GM19372 (cell line): ENCODE measurements at regions not wholly inside any gene's neighbourhood (a gene's known extent, or its start where the extent isn't known, plus 50 kb on each side); places are given as distances from the start of the nearest gene placed in this dataset.

Source experiments
- ATAC-seq: cut with Tn5 transposase; IDR thresholded peaks from one replicate; pipeline ENCODE4 v1.9.1; 2021; ENCODE audit warnings: mild to moderate bottlenecking, low read depth, moderate library complexity; ENCODE audit not compliant: unreplicated experiment

DNA sequence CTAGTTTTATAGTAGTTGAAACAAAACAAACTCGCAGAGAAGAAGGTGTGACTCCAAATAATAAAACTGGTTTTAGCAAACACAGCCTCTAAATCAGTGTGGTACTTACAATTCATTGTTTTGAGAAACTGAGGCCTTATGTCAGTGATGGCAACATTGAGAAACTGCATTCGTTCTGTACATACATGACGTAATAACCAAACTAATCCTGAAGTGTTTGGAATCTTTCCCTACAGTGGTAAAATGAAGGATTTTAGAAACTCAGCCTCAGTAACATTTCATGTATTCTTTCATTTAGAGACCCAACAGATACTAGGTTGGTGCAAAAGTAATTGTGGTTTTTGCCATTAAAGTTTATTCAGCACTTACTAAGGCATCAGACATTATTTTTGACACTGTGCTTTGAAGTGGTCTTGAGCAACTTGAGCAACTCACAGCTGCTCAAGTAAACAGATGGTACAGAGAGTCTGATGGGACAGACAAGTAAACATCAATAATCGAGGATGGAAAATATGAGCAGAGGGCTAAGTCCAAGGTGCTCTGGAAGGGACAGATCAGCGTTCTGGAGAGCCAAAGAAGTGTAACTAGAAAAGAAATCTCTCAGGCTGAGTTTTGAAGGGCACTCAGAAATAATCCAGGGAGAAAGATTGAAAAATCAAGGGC is 390.8 kb upstream of the BOD1L1 start:
- no peak for ATAC-seq

DNA sequence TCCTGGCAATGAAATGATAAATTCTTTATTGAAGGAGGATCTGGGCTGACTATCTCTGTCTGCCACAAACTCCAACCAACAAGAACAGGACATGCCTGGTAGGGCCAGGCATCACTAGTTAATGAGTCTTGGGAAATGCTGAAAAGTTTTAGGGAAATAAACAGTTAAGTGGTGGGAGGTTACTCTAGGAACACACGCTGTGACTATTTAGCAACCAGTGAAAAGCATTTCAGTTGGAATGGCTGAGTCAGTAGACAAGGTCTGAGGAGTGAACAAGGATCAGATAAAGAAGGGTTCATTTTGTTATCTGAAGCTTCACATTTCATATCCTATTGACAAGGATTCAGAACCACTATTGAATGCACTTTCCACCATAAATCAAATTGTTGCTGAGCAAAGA is 394.9 kb upstream of the BOD1L1 start:
- ATAC-seq, result no peak

DNA sequence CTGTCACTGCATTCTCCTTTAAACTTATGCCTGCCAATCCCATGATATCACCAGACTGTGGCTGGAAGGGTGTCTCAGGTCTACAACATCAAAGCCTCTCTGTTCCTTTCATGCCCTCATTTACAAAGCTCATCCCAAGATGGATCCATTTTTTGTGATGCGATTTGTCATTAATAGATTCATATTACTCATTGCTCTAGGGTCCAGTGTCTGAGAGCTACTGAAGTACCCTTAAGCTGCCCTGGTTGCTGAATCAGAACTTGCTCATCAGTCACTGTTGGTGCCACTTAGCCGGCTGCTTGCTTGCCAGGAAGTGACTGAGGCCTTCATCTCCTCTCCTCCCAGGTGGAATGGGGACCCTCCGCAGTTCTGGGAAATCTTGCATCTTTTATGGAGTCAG is 395.5 kb upstream of the BOD1L1 start:
- no peak for ATAC-seq

- ATAC-seq, result no peak
Measured at GRCh38 chr4:14023896-14024295, 396.4 kb upstream of the BOD1L1 start.

GRCh38 chr4:14025111-14025510 is 397.6 kb upstream of the BOD1L1 start:
- no peak for ATAC-seq

DNA sequence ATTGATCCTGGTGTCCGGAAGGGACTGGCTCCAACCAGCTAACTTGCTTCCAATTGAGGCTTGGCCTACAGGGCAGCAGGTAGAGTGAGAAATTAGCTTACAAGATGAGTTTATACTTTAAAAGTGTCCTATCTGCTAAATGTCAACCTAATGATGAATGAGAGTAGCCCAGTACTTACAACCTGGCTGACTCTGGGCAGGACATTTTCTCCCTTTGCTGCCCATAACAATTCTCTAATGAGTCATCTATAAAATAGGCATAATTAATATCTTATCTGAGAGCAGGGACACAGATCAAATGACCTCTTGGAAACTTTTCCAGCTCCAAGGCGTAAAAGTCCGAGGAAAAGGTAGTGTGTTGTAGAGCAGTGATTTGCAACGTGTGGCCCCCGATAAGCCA is 398.4 kb upstream of the BOD1L1 start:
- ATAC-seq, result no peak

GRCh38 chr4:14028862-14029261 is 401.3 kb upstream of the BOD1L1 start:
- no peak for ATAC-seq

- ATAC-seq, result no peak
Measured at GRCh38 chr4:14035076-14035475, 407.6 kb upstream of the BOD1L1 start.

DNA sequence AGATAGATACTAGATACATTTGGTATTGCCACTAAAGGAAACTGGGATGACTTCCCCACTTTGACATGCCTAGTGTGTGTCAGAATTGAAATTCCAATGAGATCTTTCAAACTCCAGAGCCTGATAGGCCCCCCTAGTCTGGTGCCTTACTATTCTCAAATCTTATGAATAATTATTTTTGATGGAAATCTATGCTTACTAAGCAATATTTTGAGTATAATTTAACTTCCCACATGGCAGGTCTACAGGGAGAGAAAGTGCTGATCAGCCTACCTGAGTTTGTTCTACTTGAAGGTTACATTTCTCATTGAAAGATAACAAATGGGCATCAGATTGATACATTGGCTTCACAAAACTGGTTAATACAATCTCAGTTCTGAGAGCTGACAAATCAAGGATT is 415.7 kb upstream of the BOD1L1 start:
- ATAC-seq, result no peak

DNA sequence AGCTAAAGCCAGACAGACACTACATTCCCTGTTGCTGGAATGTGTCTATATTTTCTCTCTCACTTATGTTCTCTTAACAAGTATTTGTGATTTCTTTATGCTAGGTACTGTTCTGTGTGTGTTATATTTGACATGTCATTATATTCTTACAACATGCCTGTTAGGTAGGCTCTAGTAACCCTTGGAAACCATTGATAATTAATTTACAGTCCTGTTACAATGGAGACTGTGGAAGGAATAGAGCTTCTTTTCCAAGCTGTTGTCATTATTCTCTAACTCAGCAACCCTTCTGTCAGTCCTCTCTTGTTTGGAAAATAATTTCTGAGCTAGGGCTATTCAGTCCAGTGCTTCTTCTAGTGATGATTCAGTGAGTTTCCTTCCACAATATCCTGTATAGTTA is 419.1 kb upstream of the BOD1L1 start:
- no peak for ATAC-seq

DNA sequence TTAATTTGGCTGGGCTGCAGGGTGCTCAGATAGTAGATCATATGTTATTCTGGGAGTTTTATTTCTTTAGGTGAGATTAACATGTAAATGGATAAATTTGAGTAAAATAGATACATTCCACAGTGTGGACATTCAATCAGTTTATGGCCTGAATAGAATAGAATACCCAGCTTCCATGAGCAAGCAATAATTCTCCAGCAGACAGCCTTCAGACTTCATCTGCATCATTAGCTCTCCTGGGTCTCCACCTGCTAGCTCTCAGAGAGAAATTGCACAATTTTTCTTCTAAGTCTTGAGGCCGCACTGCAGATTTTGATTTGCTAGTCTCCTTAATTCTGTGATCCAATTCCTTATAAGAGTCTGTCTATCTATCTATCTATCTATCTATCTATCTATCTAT is 420.3 kb upstream of the BOD1L1 start:
- no peak for ATAC-seq

- ATAC-seq, result no peak
Measured at GRCh38 chr4:14049946-14050345, 422.4 kb upstream of the BOD1L1 start.

- ATAC-seq, result no peak
Measured at GRCh38 chr4:14053291-14053690, 425.8 kb upstream of the BOD1L1 start.

DNA sequence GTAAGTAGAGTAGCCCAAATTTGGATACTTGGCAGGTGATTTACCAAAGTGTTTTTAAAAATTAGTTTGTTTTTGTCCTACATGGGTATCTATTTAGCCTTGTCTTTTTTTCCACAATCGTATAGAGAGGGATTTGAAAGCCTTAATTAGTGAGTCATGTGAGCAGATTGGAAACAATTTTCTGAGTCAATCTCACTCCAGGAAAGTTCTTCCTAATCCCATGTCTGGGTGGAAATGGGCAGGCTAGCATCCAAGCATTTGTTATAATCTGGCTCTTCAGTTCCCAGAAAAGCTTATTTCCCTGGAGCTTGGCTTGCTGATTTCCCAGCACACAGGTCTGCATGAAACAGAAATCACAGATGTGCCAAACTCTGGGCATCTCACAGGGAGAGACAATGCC is 426.9 kb upstream of the BOD1L1 start:
- ATAC-seq, result no peak

DNA sequence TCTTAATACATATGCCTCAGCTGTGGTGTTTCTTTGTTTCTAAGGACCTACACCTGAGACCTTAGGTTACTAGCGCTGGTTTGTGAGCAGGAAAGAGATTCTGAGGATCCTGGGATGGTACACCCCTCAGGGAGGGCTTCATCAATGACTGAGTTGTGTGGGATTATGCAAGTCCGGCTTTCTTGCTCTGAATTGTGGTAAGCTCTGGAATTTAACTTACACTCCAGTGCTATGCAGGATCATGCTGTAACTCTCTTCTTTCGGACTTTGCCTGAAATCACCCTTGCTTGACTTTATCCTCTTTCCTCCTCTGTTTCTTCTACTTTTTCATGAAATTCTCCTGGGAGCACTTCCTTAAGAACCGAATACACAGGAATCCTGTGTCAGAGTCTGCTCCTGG is 431.5 kb upstream of the BOD1L1 start:
- no peak for ATAC-seq

DNA sequence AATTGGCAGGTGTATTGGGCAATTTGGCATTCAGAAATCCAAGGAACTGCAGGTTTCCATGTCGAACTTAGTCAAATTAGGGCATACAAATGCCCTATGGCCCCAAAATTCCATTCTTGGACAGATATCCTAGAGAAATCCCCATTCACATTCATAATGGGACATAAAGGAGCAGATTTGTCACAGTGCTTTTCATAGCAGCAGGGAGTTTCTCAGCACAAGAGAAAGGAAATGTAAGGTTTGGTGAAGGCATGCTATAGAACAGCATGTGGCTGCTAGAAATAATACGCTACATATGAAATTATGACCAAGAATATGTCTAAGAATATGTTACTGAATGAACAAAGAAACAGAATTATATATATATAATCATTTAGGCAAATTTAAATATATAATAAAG is 437.5 kb upstream of the BOD1L1 start:
- ATAC-seq, result no peak

DNA sequence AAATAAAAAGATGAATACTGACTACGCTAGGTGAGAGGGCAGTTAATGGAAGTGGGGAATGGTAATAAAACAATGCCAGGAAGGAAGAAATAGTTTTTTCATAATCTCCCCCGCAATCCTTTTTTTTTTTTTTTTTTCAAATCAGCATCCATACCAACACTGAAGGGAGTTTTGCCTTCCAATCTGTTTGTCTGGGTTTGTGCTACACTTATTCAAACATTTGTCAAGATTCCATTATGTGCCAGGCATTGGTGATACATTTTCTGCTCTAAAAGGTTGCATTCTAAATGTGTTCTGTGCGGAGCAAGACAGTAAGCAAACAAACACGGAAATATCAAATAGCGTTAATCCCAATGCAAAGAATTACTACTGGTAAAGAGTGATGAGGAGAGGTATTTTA is 437.9 kb upstream of the BOD1L1 start:
- no peak for ATAC-seq

- no peak for ATAC-seq
Measured at GRCh38 chr4:14066979-14067378, 439.5 kb upstream of the BOD1L1 start.

GRCh38 chr4:14069886-14070285 is 442.4 kb upstream of the BOD1L1 start:
- no peak for ATAC-seq

DNA sequence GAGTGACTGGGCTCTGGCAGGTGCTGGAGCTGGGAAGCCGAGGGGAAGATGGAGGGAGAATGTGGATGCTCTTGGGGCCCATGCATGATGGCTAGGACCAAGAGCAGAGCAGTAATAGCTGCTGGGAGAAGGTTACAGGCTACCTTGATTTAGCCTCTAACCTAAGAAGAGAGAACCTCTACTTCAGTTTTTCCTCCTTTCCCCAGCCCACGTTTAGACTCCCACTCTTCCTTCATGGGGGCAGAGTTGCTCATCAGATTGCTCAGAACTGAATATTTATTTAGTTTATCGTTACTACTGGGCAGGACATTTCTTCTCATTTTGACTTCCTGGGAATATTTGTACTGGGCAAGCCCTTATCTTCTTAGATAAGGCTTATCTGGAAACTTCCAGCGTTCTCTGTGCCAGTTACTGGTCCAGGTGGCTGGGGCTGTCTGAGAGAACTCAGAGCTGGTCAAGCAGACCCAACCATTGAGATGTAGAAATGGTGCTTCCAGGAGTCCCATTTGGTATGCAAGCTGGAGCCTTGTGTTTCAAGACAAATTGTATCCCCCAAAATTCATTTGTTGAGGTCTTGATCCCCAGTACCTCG is 442.9 kb upstream of the BOD1L1 start:
- no peak for ATAC-seq

DNA sequence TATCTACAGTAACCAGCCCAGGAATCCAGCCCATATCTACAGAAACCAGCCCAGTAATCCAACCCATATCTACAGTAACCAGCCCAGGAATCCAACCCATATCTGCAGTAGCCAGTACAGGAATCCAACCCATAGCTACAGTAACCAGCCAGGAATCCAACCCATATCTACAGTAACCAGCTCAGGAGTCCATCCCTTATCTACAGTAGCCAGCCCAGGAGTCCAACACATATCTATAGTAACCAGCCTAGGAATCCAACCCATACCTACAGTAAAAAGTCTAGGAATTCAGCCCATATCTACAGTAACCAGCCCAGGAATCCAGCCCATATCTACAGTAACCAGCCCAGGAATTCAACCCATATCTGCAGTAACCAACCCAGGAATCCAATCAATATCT is 445.0 kb upstream of the BOD1L1 start:
- ATAC-seq, result no peak

DNA sequence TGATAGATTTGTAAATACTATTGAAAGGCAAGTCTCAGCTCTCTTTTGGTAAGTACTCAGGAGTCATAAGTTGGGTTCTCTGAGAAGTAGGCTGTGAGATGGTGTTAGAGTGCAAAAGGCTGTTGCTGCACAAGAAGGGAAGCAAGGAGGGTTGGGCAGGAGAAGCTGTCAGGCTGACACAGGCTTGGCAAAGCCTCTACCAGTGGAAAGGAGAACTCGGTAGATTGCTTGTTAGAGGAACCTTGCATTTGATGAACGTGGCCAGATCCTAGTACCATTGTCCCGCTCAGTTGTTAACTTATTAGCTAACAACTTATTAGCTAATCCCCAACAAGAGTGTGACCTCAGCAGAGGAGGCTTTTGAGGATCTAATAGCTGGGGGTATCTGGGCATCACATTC is 449.3 kb upstream of the BOD1L1 start:
- ATAC-seq, result no peak

DNA sequence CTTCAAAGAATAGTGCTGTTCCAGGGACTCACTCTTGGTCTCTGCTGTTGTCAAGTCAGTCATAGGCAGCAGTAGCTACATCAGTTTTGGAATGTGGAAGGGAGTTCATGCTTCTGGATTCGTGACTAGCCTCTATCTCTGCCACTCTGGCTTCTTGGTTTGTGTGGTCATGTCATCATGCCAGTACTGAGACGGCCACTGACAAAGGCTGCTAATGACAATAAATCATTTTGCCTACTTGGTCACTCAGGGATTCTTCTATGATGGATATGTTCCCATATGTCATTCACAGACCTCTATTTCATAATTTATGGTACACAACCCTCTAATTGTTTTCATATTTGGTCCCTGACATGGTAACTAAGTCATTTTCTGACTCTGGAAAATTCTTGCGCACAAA is 450.8 kb upstream of the BOD1L1 start:
- no peak for ATAC-seq
